CD14-positive monocyte (primary cell): ENCODE measurements at regions not wholly inside any gene's neighbourhood (a gene's known extent, or its start where the extent isn't known, plus 50 kb on each side); places are given as distances from the start of the nearest gene placed in this dataset.

Experiments used
- DNase-seq, 3 donors: peaks; one replicate each; pipeline ENCODE4 v3.0.0-alpha.2; 2011 to 2022
- H2AFZ ChIP-seq: 2 replicates; pipeline ENCODE4 v1.6.0; 2012; ENCODE audit warnings: mild to moderate bottlenecking, low read depth, low read length, inconsistent platforms; ENCODE audit not compliant: insufficient read depth, poor library complexity, severe bottlenecking
- H3K27ac ChIP-seq, 2 donors: 1 replicate in 1 of 2; 2 replicates in 1 of 2; pipeline ENCODE4 v1.5.1; 2012 to 2013; ENCODE audit warnings: low read length in 2 of 2, control low read depth in 1 of 2, inconsistent platforms in 1 of 2, low read depth in 1 of 2, mild to moderate bottlenecking in 1 of 2
- H3K27me3 ChIP-seq, 2 donors: one replicate each; pipeline versions ENCODE4 v1.6.0 to v1.6.1; 2011 to 2013; ENCODE audit warnings: low read length in 2 of 2; ENCODE audit not compliant: control insufficient read depth in 2 of 2, insufficient read depth in 2 of 2
- H3K36me3 ChIP-seq, 2 donors: replicated peaks in 1 of 2; 1 replicate in 1 of 2; 2 replicates in 1 of 2; pipeline versions ENCODE4 v1.5.1 to v1.6.1; 2012 to 2013; ENCODE audit warnings: low read length in 2 of 2, control low read depth in 1 of 2, inconsistent platforms in 1 of 2, mild to moderate bottlenecking in 1 of 2; ENCODE audit not compliant: insufficient read depth in 2 of 2, control insufficient read depth in 1 of 2
- H3K4me1 ChIP-seq, 2 donors: 1 replicate in 1 of 2; 2 replicates in 1 of 2; pipeline versions ENCODE4 v1.5.1 to v1.6.1; 2012 to 2013; ENCODE audit warnings: low read length in 2 of 2, control low read depth in 1 of 2, inconsistent platforms in 1 of 2, mild to moderate bottlenecking in 1 of 2, moderate library complexity in 1 of 2; ENCODE audit not compliant: insufficient read depth in 2 of 2, control insufficient read depth in 1 of 2
- H3K4me2 ChIP-seq: replicated peaks from 2 replicates; pipeline ENCODE3; 2012; ENCODE audit warnings: low read length, moderate library complexity, mild to moderate bottlenecking; ENCODE audit not compliant: poor library complexity, severe bottlenecking; ENCODE audit errors: extremely low read depth
- H3K4me3 ChIP-seq, 3 experiments: fragments of 200-600 bp in 1 of 3; sonication (generic) in 1 of 3; replicated peaks in 1 of 3; 1 replicate in 2 of 3; 2 replicates in 1 of 3; pipeline ENCODE4 v1.5.1; 2011 to 2013; ENCODE audit warnings: low read length in 3 of 3, mild to moderate bottlenecking in 3 of 3, control low read depth in 2 of 3, low read depth in 2 of 3, inconsistent platforms in 1 of 3, moderate library complexity in 1 of 3
- H3K79me2 ChIP-seq: 2 replicates; pipeline ENCODE4 v1.6.0; 2012; ENCODE audit warnings: mild to moderate bottlenecking, control low read depth, inconsistent platforms, low read length, moderate library complexity; ENCODE audit not compliant: insufficient read depth
- H3K9ac ChIP-seq: 2 replicates; pipeline ENCODE4 v1.6.0; 2017; ENCODE audit warnings: low read length, mild to moderate bottlenecking; ENCODE audit not compliant: insufficient read depth, poor library complexity, severe bottlenecking
- H3K9me3 ChIP-seq, 2 donors: replicated peaks in 1 of 2; 1 replicate in 1 of 2; 2 replicates in 1 of 2; pipeline versions ENCODE4 v1.5.1 to v1.6.1; 2012 to 2013; ENCODE audit warnings: low read length in 2 of 2, control low read depth in 1 of 2; ENCODE audit not compliant: control insufficient read depth in 1 of 2, insufficient read depth in 1 of 2
- H4K20me1 ChIP-seq: 2 replicates; pipeline ENCODE4 v1.6.0; 2012; ENCODE audit warnings: mild to moderate bottlenecking, low read length, control low read depth, moderate library complexity; ENCODE audit not compliant: insufficient read depth
- H3K27ac Mint-ChIP-seq, 7 donors: one replicate each; pipeline ENCODE4 v1.8.0; 2020; ENCODE audit warnings: mild to moderate bottlenecking in 7 of 7, mixed read lengths in 7 of 7, moderate library complexity in 6 of 7, inconsistent platforms in 2 of 7
- H3K27me3 Mint-ChIP-seq, 3 donors: one replicate each; pipeline ENCODE4 v1.8.0; 2021 to 2022; ENCODE audit warnings: low read depth in 3 of 3, mild to moderate bottlenecking in 3 of 3, mixed read lengths in 3 of 3, moderate library complexity in 3 of 3, inconsistent platforms in 1 of 3
- H3K36me3 Mint-ChIP-seq, 2 donors: one replicate each; pipeline ENCODE4 v1.8.0; 2020; ENCODE audit warnings: mixed read lengths in 2 of 2, inconsistent platforms in 1 of 2, mild to moderate bottlenecking in 1 of 2
- H3K4me1 Mint-ChIP-seq: one replicate; pipeline ENCODE4 v1.8.0; 2020; ENCODE audit warnings: mild to moderate bottlenecking, mixed read lengths
- H3K4me3 Mint-ChIP-seq, 2 donors: one replicate each; pipeline ENCODE4 v1.8.0; 2020; ENCODE audit warnings: mild to moderate bottlenecking in 2 of 2, mixed read lengths in 2 of 2, moderate library complexity in 1 of 2
- H3K9me3 Mint-ChIP-seq, 7 donors: one replicate each; pipeline ENCODE4 v1.8.0; 2020 to 2022; ENCODE audit warnings: mixed read lengths in 7 of 7, mild to moderate bottlenecking in 6 of 7, moderate library complexity in 6 of 7, inconsistent platforms in 2 of 7
- WGBS: methylation state at CpG from one replicate; pipeline ENCODE4 v1.1.5; 2013; ENCODE audit warnings: missing lambda C conversion rate; ENCODE audit not compliant: insufficient coverage; 5-methylcytosine and 5-hydroxymethylcytosine counted together
- intact Hi-C, 2 donors: fragments of 100-400 bp; cut with micrococcal nuclease; formaldehyde crosslinking; loops; one replicate each; pipeline versions ENCODE4 v1.15.0 to v1.15.1; 2023
- TF ChIP-seq, protein P1 (sequence below): fragments of 200-600 bp; IDR thresholded peaks from one replicate; pipeline ENCODE4 v1.8.0; 2022; ENCODE audit warnings: antibody characterized with exemption, mild to moderate bottlenecking

DNA sequence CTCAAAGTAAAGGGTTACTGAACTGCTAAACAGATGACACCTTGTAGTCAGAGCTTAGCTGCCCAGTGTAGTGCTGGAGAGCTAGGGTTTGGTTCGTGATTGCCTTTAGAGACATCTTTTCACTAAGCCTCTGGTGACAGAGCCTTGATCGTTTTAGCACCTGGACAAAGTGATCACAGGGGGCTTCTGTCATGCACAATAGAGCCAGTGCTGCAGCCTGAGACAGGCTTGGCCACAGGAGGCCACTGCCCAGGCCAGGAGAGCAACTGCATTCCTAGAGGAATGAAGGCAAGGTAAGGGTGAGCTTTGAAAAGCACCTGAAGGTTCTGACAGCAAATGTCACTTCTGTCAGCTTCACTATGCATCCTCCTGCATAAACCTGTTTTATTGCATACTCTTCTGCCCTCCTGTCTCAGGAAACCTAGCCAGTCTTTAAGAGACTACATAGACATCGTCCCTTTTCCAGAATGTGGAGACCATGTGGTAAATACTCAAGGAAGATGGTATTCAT lies 122.9 kb downstream of the NPY start:
- H3K4me1 Mint-ChIP-seq: no peaks in the 10 kb centered on the region
- intact Hi-C loops: loop anchor here in 1 of 2 donors (10.0 kb wide), 1 partner anchor 688 kb away; no protein-coding TSS in a partner anchor
- WGBS: 86% methylated on average over 3 of the region's 3 CpGs

DNA sequence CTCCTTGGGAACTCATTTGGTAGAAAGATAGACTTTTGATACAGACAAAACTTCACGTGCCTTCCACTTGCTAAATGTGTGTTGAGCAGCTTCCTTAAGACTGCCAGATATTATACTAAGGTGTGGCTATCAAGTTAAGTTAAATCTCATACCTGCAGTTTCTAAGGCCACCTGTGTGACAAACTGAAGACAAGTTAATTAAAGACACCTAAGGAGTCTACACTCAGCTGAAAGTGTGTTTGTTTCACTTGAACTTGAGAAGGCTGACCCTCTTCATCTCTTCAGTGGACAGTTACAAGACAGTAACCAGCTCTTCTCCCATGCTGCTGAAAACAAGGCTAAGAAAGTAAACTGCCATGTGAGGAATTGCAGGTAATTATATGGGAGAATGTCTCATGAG lies 124.0 kb downstream of the NPY start:
- H3K36me3 Mint-ChIP-seq: no peaks in the 10 kb centered on the region
- no peaks in the 10 kb centered on the region for H3K9me3 Mint-ChIP-seq
- no peak for DNase-seq
- no peak overlapping the region for H3K4me3 Mint-ChIP-seq
- H3K4me2 ChIP-seq: no peak overlapping the region
- H3K79me2 ChIP-seq: no peaks in the 10 kb centered on the region
- H4K20me1 ChIP-seq: no peaks in the 10 kb centered on the region
- no peaks in the 10 kb centered on the region for H3K27me3 ChIP-seq
- H3K4me1 ChIP-seq: no peaks in the 10 kb centered on the region
- H3K4me3 ChIP-seq: no peak overlapping the region
- H3K9ac ChIP-seq: no peak overlapping the region
- H3K27ac ChIP-seq: no peak overlapping the region
- no CpG with 5 or more reads among the region's 1 CpG for WGBS
- no peaks in the 10 kb centered on the region for H3K9me3 ChIP-seq
- H2AFZ ChIP-seq: no peak overlapping the region
- H3K36me3 ChIP-seq: no peaks in the 10 kb centered on the region
- intact Hi-C loops: loop anchor here in 1 of 2 donors (10.0 kb wide), 1 partner anchor 687 kb away; no protein-coding TSS in a partner anchor
- H3K4me1 Mint-ChIP-seq: no peaks in the 10 kb centered on the region
- H3K27ac Mint-ChIP-seq: no peak overlapping the region
- no peaks in the 10 kb centered on the region for H3K27me3 Mint-ChIP-seq
- TF ChIP-seq, protein P1, sequence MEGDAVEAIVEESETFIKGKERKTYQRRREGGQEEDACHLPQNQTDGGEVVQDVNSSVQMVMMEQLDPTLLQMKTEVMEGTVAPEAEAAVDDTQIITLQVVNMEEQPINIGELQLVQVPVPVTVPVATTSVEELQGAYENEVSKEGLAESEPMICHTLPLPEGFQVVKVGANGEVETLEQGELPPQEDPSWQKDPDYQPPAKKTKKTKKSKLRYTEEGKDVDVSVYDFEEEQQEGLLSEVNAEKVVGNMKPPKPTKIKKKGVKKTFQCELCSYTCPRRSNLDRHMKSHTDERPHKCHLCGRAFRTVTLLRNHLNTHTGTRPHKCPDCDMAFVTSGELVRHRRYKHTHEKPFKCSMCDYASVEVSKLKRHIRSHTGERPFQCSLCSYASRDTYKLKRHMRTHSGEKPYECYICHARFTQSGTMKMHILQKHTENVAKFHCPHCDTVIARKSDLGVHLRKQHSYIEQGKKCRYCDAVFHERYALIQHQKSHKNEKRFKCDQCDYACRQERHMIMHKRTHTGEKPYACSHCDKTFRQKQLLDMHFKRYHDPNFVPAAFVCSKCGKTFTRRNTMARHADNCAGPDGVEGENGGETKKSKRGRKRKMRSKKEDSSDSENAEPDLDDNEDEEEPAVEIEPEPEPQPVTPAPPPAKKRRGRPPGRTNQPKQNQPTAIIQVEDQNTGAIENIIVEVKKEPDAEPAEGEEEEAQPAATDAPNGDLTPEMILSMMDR: no peak

More for the DNA sequence above, 122.9 kb downstream of the NPY start:
- Mint-ChIP-seq H3K27ac (no peak overlapping the region), H3K36me3 (no peaks in the 10 kb centered on the region), H3K9me3 (no peaks in the 10 kb centered on the region), H3K4me3 (no peak overlapping the region), H3K27me3 (no peaks in the 10 kb centered on the region)
- Histone ChIP-seq H3K79me2 (no peaks in the 10 kb centered on the region), H3K4me2 (no peak overlapping the region), H3K36me3 (no peaks in the 10 kb centered on the region), H3K4me3 (no peak overlapping the region), H2AFZ (no peak overlapping the region), H3K9me3 (no peaks in the 10 kb centered on the region), H3K27ac (no peak overlapping the region), H3K4me1 (no peaks in the 10 kb centered on the region), H3K27me3 (no peaks in the 10 kb centered on the region), H4K20me1 (no peaks in the 10 kb centered on the region), H3K9ac (no peak overlapping the region)
- DNase-seq: no peak
- TF ChIP-seq, protein P1: no peak
